Mesenchymal stem cell (in vitro differentiated cells and primary cell): ENCODE measurements at regions not wholly inside any gene's neighbourhood (a gene's known extent, or its start where the extent isn't known, plus 50 kb on each side); places are given as distances from the start of the nearest gene placed in this dataset.
"Not testable (repeated sequence)": the region's sequence is repeated elsewhere in the genome, so short reads cannot be mapped to it uniquely, and the experiment has no call there.

ENCODE experiments used
- DNase-seq: peaks from one replicate; pipeline ENCODE4 v3.0.0-alpha.2; 2013
- H2AFZ ChIP-seq: one replicate; pipeline ENCODE4 v1.6.1; 2013; ENCODE audit warnings: low read depth, mild to moderate bottlenecking, control low read depth, inconsistent platforms, low read length, moderate library complexity
- H2AK5ac ChIP-seq: 2 replicates; pipeline ENCODE4 v1.6.1; 2013; ENCODE audit warnings: low read length, moderate library complexity, mild to moderate bottlenecking, inconsistent platforms; ENCODE audit not compliant: severe bottlenecking
- H2BK120ac ChIP-seq: one replicate; pipeline ENCODE4 v1.6.1; 2013; ENCODE audit warnings: low read depth, mild to moderate bottlenecking, inconsistent platforms, low read length, moderate library complexity
- H2BK12ac ChIP-seq, 2 experiments: one replicate each; pipeline ENCODE4 v1.6.1; 2013; ENCODE audit warnings: inconsistent platforms in 2 of 2, low read length in 2 of 2, mild to moderate bottlenecking in 2 of 2, moderate library complexity in 2 of 2, control low read depth in 1 of 2
- H2BK15ac ChIP-seq: one replicate; pipeline ENCODE4 v1.6.1; 2013; ENCODE audit warnings: mild to moderate bottlenecking, low read depth, inconsistent platforms; ENCODE audit not compliant: poor library complexity, severe bottlenecking
- H2BK5ac ChIP-seq: 2 replicates; pipeline ENCODE4 v1.6.1; 2013; ENCODE audit warnings: low read depth, mild to moderate bottlenecking, low read length, control low read depth, inconsistent platforms; ENCODE audit not compliant: poor library complexity, severe bottlenecking
- H3K14ac ChIP-seq, 2 experiments: one replicate each; pipeline ENCODE4 v1.6.1; 2013; ENCODE audit warnings: inconsistent platforms in 2 of 2, low read length in 2 of 2, control low read depth in 1 of 2, mild to moderate bottlenecking in 1 of 2, moderate library complexity in 1 of 2
- H3K18ac ChIP-seq, 2 experiments: one replicate each; pipeline ENCODE4 v1.6.1; 2013; ENCODE audit warnings: inconsistent platforms in 2 of 2, low read length in 2 of 2, control low read depth in 1 of 2, low read depth in 1 of 2, mild to moderate bottlenecking in 1 of 2
- H3K23ac ChIP-seq, 2 experiments: one replicate each; pipeline ENCODE4 v1.6.1; 2013; ENCODE audit warnings: inconsistent platforms in 2 of 2, low read length in 2 of 2, mild to moderate bottlenecking in 2 of 2, moderate library complexity in 2 of 2, control low read depth in 1 of 2
- H3K27ac ChIP-seq: 2 replicates; pipeline ENCODE4 v1.5.1; 2013; ENCODE audit warnings: mild to moderate bottlenecking, moderate library complexity, low read length, control low read depth, inconsistent platforms; ENCODE audit not compliant: poor library complexity, severe bottlenecking
- H3K27me3 ChIP-seq, 2 experiments: 2 replicates each; pipeline versions ENCODE4 v1.6.1 to v1.7.0; 2013; ENCODE audit warnings: low read length in 2 of 2, mild to moderate bottlenecking in 2 of 2, moderate library complexity in 2 of 2, control low read depth in 1 of 2, inconsistent platforms in 1 of 2; ENCODE audit not compliant: control insufficient read depth in 1 of 2, insufficient read depth in 1 of 2
- H3K36me3 ChIP-seq, 2 experiments: 2 replicates each; pipeline versions ENCODE4 v1.6.1 to v1.7.0; 2013; ENCODE audit warnings: low read length in 2 of 2, control low read depth in 1 of 2, inconsistent platforms in 1 of 2, low read depth in 1 of 2, mild to moderate bottlenecking in 1 of 2; ENCODE audit not compliant: insufficient read depth in 2 of 2, control insufficient read depth in 1 of 2
- H3K4ac ChIP-seq, 2 experiments: one replicate each; pipeline ENCODE4 v1.6.1; 2013; ENCODE audit warnings: inconsistent platforms in 2 of 2, low read length in 2 of 2, mild to moderate bottlenecking in 2 of 2, moderate library complexity in 2 of 2, control low read depth in 1 of 2, low read depth in 1 of 2
- H3K4me1 ChIP-seq: 2 replicates; pipeline ENCODE4 v1.6.1; 2013; ENCODE audit warnings: low read depth, low read length, control low read depth; ENCODE audit not compliant: control insufficient read depth, insufficient read depth
- H3K4me2 ChIP-seq: 2 replicates; pipeline ENCODE4 v1.6.1; 2013; ENCODE audit warnings: low read length, mild to moderate bottlenecking, inconsistent platforms; ENCODE audit not compliant: poor library complexity, severe bottlenecking
- H3K4me3 ChIP-seq, 2 experiments: 2 replicates each; pipeline versions ENCODE4 v1.5.1 to v1.7.0; 2013; ENCODE audit warnings: low read length in 2 of 2, mild to moderate bottlenecking in 2 of 2, control low read depth in 1 of 2, low read depth in 1 of 2; ENCODE audit not compliant: insufficient read depth in 1 of 2
- H3K79me1 ChIP-seq: replicated peaks from 2 replicates; pipeline ENCODE4 v1.6.1; 2013; ENCODE audit warnings: mild to moderate bottlenecking, control low read depth, low read length, inconsistent platforms; ENCODE audit not compliant: poor library complexity, severe bottlenecking
- H3K9ac ChIP-seq: 2 replicates; pipeline ENCODE4 v1.7.0; 2013; ENCODE audit warnings: mild to moderate bottlenecking, low read length, moderate library complexity
- H3K9me3 ChIP-seq: 2 replicates; pipeline ENCODE4 v1.7.0; 2013; ENCODE audit warnings: mild to moderate bottlenecking, low read length; ENCODE audit not compliant: control insufficient read depth
- H4K8ac ChIP-seq: one replicate; pipeline ENCODE4 v1.6.1; 2013; ENCODE audit warnings: inconsistent platforms, mild to moderate bottlenecking, low read length, moderate library complexity
- H4K91ac ChIP-seq: one replicate; pipeline ENCODE4 v1.6.1; 2013; ENCODE audit warnings: mild to moderate bottlenecking, low read length, inconsistent platforms
- WGBS: methylation state at CpG from one replicate; pipeline ENCODE4 v1.1.7; 2013; ENCODE audit warnings: mixed read lengths; 5-methylcytosine and 5-hydroxymethylcytosine counted together

DNA sequence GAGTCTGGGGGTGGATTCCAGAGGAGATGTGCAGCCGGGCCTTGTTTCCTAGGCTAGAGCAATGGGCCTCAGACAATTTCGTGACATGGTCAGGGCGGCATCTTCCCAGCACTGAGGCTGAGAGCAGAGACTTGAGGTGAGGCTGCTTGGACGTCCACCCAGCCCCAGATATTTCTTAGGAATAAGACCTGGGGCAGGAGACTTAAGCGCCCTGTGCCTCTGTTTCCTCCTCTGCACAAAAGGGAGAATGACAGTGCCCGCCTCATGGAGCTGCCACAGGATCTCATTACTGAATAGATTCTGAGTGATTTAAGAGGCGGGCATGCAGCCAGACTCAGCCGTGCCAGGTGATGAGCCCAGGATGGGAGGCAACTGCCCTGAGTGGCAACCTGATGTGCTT lies 297.9 kb upstream of the SFSWAP start:
- H3K18ac ChIP-seq = no peak overlapping the region
- no peak for DNase-seq

GRCh38 chr12:131413471-131413870 lies 297.4 kb upstream of the SFSWAP start:
- no peak overlapping the region for H2BK12ac ChIP-seq
- H4K91ac ChIP-seq = no peak overlapping the region
- H2BK5ac ChIP-seq = no peak overlapping the region
- no peak overlapping the region for H3K27ac ChIP-seq
- no peaks in the 10 kb centered on the region for H3K36me3 ChIP-seq
- no peak overlapping the region for H3K23ac ChIP-seq
- no peak overlapping the region for H3K18ac ChIP-seq
- H3K4me3 ChIP-seq = no peak overlapping the region
- H3K4me2 ChIP-seq = no peak overlapping the region
- H3K4ac ChIP-seq = no peak overlapping the region
- WGBS = 85% methylated on average over 9 of the region's 12 CpGs
- H3K27me3 ChIP-seq = peaks cover 0 to 12% of the 10 kb centered on the region in 2 experiments
- H2BK15ac ChIP-seq = no peak overlapping the region
- DNase-seq = no peak
- no peak overlapping the region for H3K14ac ChIP-seq
- H3K9ac ChIP-seq = no peak overlapping the region
- H3K9me3 ChIP-seq = no peaks in the 10 kb centered on the region
- no peak overlapping the region for H4K8ac ChIP-seq
- no peaks in the 10 kb centered on the region for H3K4me1 ChIP-seq
- H3K79me1 ChIP-seq = no peaks in the 10 kb centered on the region
- H2BK120ac ChIP-seq = no peak overlapping the region
- H2AFZ ChIP-seq = no peak overlapping the region
- H2AK5ac ChIP-seq = no peak overlapping the region

More for the DNA sequence above, 297.9 kb upstream of the SFSWAP start:
- Histone ChIP-seq H2BK12ac (no peak overlapping the region), H3K27ac (no peak overlapping the region), H3K14ac (no peak overlapping the region), H3K4ac (no peak overlapping the region), H3K4me2 (no peak overlapping the region), H3K4me1 (no peaks in the 10 kb centered on the region), H2BK15ac (no peak overlapping the region), H2AK5ac (no peak overlapping the region), H3K4me3 (no peak overlapping the region), H4K91ac (no peak overlapping the region), H3K36me3 (no peaks in the 10 kb centered on the region), H3K27me3 (peaks cover 0 to 16% of the 10 kb centered on the region in 2 experiments), H2BK120ac (no peak overlapping the region), H3K23ac (no peak overlapping the region), H2BK5ac (no peak overlapping the region), H3K79me1 (no peaks in the 10 kb centered on the region), H2AFZ (no peak overlapping the region), H4K8ac (no peak overlapping the region), H3K9me3 (no peaks in the 10 kb centered on the region), H3K9ac (no peak overlapping the region)
- 70% methylated on average over 8 of the region's 8 CpGs for WGBS

- not testable (repeated sequence) for H3K9ac ChIP-seq, H2BK15ac ChIP-seq, H2BK120ac ChIP-seq, H3K4me1 ChIP-seq, H3K4me2 ChIP-seq, H2AFZ ChIP-seq, H4K91ac ChIP-seq, H2AK5ac ChIP-seq, H3K27ac ChIP-seq, H3K23ac ChIP-seq, H3K18ac ChIP-seq, H4K8ac ChIP-seq, H2BK5ac ChIP-seq, H2BK12ac ChIP-seq, H3K9me3 ChIP-seq, H3K79me1 ChIP-seq, H3K4me3 ChIP-seq, DNase-seq, H3K14ac ChIP-seq, H3K36me3 ChIP-seq, H3K4ac ChIP-seq
- peaks cover 0 to 12% of the 10 kb centered on the region in 2 experiments for H3K27me3 ChIP-seq
- WGBS = 81% methylated on average over 6 of the region's 20 CpGs
These were observed 296.6 kb upstream of the SFSWAP start for GRCh38 chr12:131414155-131414922.

DNA sequence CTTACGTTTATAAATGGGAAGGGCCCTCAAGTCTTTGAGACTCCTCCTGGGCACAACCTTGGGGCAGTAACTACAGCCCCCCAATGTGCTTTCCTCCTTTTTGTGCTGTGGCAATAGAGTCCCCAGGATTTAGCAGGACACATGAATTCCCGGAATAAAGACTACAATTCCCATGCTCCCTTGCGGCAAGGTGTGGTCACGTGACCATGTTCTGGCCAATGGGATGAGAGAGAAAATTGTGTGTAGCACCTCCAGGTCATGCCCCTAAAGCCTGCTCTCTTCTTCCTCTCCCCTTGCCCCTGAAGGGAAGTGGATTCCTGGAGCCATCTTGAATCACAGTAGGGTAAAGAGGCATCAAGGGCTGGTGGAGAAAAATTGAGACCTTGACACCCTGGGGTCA lies 295.1 kb upstream of the SFSWAP start:
- no peak overlapping the region for H3K14ac ChIP-seq
- no peak overlapping the region for H2AK5ac ChIP-seq
- H4K91ac ChIP-seq = no peak overlapping the region
- WGBS = 95% methylated on average over 3 of the region's 4 CpGs
- no peak for DNase-seq
- no peak overlapping the region for H3K4ac ChIP-seq
- no peak overlapping the region for H2AFZ ChIP-seq
- no peaks in the 10 kb centered on the region for H3K9me3 ChIP-seq
- H2BK120ac ChIP-seq = no peak overlapping the region
- no peak overlapping the region for H2BK5ac ChIP-seq
- no peaks in the 10 kb centered on the region for H3K36me3 ChIP-seq
- no peak overlapping the region for H3K27ac ChIP-seq
- no peak overlapping the region for H3K4me3 ChIP-seq
- no peak overlapping the region for H3K23ac ChIP-seq
- no peak overlapping the region for H3K18ac ChIP-seq
- no peak overlapping the region for H3K9ac ChIP-seq
- H3K27me3 ChIP-seq = peaks cover 0 to 8% of the 10 kb centered on the region in 2 experiments
- no peak overlapping the region for H4K8ac ChIP-seq
- no peak overlapping the region for H2BK15ac ChIP-seq
- no peaks in the 10 kb centered on the region for H3K4me1 ChIP-seq
- no peaks in the 10 kb centered on the region for H3K79me1 ChIP-seq
- no peak overlapping the region for H2BK12ac ChIP-seq
- H3K4me2 ChIP-seq = no peak overlapping the region
